ENCODE measurements at regions not wholly inside any gene's neighbourhood (a gene's known extent, or its start where the extent isn't known, plus 50 kb on each side); places are given as distances from the start of the nearest gene placed in this dataset.

DNA sequence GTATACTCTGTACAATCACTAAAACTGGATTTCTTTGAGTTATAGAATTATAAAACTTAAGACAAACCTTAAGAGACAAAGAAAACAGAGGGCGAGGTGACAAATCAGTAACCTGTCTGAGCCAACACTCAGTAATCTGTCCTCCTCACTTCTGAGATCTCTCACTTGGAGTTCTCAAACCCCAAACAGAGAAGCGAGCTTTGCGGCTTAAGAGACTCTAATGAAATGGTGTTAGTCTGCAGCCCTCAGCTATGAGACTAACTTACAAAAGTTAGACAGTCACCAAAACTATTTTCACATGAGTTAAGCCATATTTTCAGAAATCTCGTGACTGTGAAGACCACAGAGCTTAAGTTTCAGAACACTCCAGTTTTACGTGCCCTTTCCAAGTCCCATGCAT lies 140.6 kb downstream of the TMX3 start:
- TF ChIP-seq TAF1 (IDR thresholded peaks at IDR 0.05; ENCODE audit: borderline replicate concordance, insufficient read depth, low read length) = no peak
- TF ChIP-seq, protein P1, sequence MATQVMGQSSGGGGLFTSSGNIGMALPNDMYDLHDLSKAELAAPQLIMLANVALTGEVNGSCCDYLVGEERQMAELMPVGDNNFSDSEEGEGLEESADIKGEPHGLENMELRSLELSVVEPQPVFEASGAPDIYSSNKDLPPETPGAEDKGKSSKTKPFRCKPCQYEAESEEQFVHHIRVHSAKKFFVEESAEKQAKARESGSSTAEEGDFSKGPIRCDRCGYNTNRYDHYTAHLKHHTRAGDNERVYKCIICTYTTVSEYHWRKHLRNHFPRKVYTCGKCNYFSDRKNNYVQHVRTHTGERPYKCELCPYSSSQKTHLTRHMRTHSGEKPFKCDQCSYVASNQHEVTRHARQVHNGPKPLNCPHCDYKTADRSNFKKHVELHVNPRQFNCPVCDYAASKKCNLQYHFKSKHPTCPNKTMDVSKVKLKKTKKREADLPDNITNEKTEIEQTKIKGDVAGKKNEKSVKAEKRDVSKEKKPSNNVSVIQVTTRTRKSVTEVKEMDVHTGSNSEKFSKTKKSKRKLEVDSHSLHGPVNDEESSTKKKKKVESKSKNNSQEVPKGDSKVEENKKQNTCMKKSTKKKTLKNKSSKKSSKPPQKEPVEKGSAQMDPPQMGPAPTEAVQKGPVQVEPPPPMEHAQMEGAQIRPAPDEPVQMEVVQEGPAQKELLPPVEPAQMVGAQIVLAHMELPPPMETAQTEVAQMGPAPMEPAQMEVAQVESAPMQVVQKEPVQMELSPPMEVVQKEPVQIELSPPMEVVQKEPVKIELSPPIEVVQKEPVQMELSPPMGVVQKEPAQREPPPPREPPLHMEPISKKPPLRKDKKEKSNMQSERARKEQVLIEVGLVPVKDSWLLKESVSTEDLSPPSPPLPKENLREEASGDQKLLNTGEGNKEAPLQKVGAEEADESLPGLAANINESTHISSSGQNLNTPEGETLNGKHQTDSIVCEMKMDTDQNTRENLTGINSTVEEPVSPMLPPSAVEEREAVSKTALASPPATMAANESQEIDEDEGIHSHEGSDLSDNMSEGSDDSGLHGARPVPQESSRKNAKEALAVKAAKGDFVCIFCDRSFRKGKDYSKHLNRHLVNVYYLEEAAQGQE (IDR thresholded peaks at IDR 0.05; ENCODE audit: insufficient read depth in 1 of 2, low read depth in 2 of 2, low read length in 2 of 2) = no peak
- no peak for TF ChIP-seq SIN3A (IDR thresholded peaks at IDR 0.05; ENCODE audit: borderline replicate concordance, insufficient read depth, low read length)
